Right lobe of liver (tissue), 6 donors: ENCODE measurements at regions not wholly inside any gene's neighbourhood (a gene's known extent, or its start where the extent isn't known, plus 50 kb on each side); places are given as distances from the start of the nearest gene placed in this dataset.
A peak's percentile ranks its signal among the peaks of the same experiment; 100 is the strongest.

ENCODE experiments used
- ATAC-seq, 4 donors: fragments of 200-7000 bp; cut with Tn5 transposase; one replicate each; pipeline ENCODE4 v1.9.1; 2020; ENCODE audit warnings: mild to moderate bottlenecking in 4 of 4, moderate library complexity in 4 of 4
- DNase-seq, 3 donors: peaks; one replicate each; pipeline ENCODE4 v3.0.0-alpha.2; 2020
- H3K27ac ChIP-seq, 3 donors: fragments of 200-600 bp; one replicate each; pipeline ENCODE4 v1.8.0; 2022
- H3K27me3 ChIP-seq, 2 donors: fragments of 200-600 bp; one replicate each; pipeline ENCODE4 v1.8.0; 2022
- H3K36me3 ChIP-seq, 4 donors: fragments of 200-600 bp; sonication (generic) in 1 of 4; one replicate each; pipeline versions ENCODE4 v1.5.1 to v1.8.0; 2017 to 2022; ENCODE audit warnings: control low read depth in 1 of 4
- H3K4me1 ChIP-seq, 4 donors: fragments of 200-600 bp; sonication (generic) in 1 of 4; one replicate each; pipeline versions ENCODE4 v1.5.1 to v1.8.0; 2017 to 2022; ENCODE audit warnings: control low read depth in 1 of 4
- H3K4me3 ChIP-seq, 3 donors: fragments of 200-600 bp; one replicate each; pipeline ENCODE4 v1.8.0; 2022
- H3K9me3 ChIP-seq, 4 donors: fragments of 200-600 bp; sonication (generic) in 1 of 4; one replicate each; pipeline versions ENCODE4 v1.5.1 to v1.8.0; 2017 to 2022; ENCODE audit warnings: control low read depth in 1 of 4
- CTCF ChIP-seq, 4 donors: fragments of 200-600 bp in 3 of 4; fragments of 450-650 bp in 1 of 4; IDR thresholded peaks; one replicate each; pipeline versions ENCODE4 v1.5.1 to v1.8.0; 2016 to 2022; ENCODE audit warnings: antibody characterized with exemption in 4 of 4, mild to moderate bottlenecking in 2 of 4
- POLR2A ChIP-seq: fragments of 450-650 bp; IDR thresholded peaks from one replicate; pipeline ENCODE4 v1.6.1; 2017; ENCODE audit warnings: antibody characterized with exemption, mild to moderate bottlenecking
- whole genome bisulfite sequencing: methylation state at CpG from one replicate; pipeline ENCODE4 v1.1.6; 2018; ENCODE audit warnings: low coverage, low lambda C conversion rate; ENCODE audit not compliant: insufficient coverage; ENCODE audit errors: missing lambda C conversion rate; 5-methylcytosine and 5-hydroxymethylcytosine counted together
- intact Hi-C, 2 donors: fragments of 100-400 bp; cut with DNase I; formaldehyde crosslinking; loops; one replicate each; pipeline versions ENCODE4 v1.11.2 to v1.14.1; 2022
- donor health status: DM: no; HTN: yes; CAD: no.
- donor health status: DM: no; HTN: no; CAD: no.
- donor health status: DM: no; HTN: no; CAD: no.
- donor health status: DM: no; HTN: yes; CAD: no.
- donor health status: DM: no; HTN: yes; CAD: no.

GRCh38 chr5:125214080-125214479 is 467.6 kb upstream of the ZNF608 start:
- DNase-seq: no peak
- no peak for ATAC-seq
- no peak for TF ChIP-seq CTCF (IDR thresholded peaks at IDR 0.05)
- H3K36me3 ChIP-seq: no peaks in the 10 kb centered on the region
- H3K4me3 ChIP-seq: no peak overlapping the region
- intact Hi-C loops: no loop called here
- no peaks in the 10 kb centered on the region for H3K9me3 ChIP-seq
- 63% methylated on average over 3 of the region's 3 CpGs for WGBS
- no peak overlapping the region for H3K27ac ChIP-seq
- H3K4me1 ChIP-seq: peaks cover 0 to 4% (median 0%) of the 10 kb centered on the region in 4 donors
- no peaks in the 10 kb centered on the region for H3K27me3 ChIP-seq

- Histone ChIP-seq H3K27me3 (no peaks in the 10 kb centered on the region), H3K4me1 (no peaks in the 10 kb centered on the region), H3K27ac (no peak overlapping the region), H3K9me3 (no peaks in the 10 kb centered on the region), H3K36me3 (no peaks in the 10 kb centered on the region), H3K4me3 (no peak overlapping the region)
- no peak for DNase-seq
- intact Hi-C loops: no loop called here
- WGBS: 88% methylated on average over 1 of the region's 1 CpG
- TF ChIP-seq CTCF (IDR thresholded peaks at IDR 0.05): no peak
- TF ChIP-seq POLR2A: no peak
- no peak for ATAC-seq
Measured at GRCh38 chr5:125215593-125215992, 469.2 kb upstream of the ZNF608 start.

- no peak overlapping the region for H3K27ac ChIP-seq
- no peaks in the 10 kb centered on the region for H3K27me3 ChIP-seq
- no peaks in the 10 kb centered on the region for H3K36me3 ChIP-seq
- H3K9me3 ChIP-seq: no peaks in the 10 kb centered on the region
- intact Hi-C loops: no loop called here
- no peak overlapping the region for H3K4me3 ChIP-seq
- peaks cover 0 to 8% (median 3%) of the 10 kb centered on the region in 4 donors for H3K4me1 ChIP-seq
- TF ChIP-seq CTCF (IDR thresholded peaks at IDR 0.05): no peak
- TF ChIP-seq POLR2A: no peak
- ATAC-seq (no peak), DNase-seq (no peak)
Measured at GRCh38 chr5:125219710-125220109, 473.3 kb upstream of the ZNF608 start.

GRCh38 chr5:125220284-125220683 is 473.8 kb upstream of the ZNF608 start:
- DNase-seq (no peak), ATAC-seq (no peak)
- no peak overlapping the region for H3K27ac ChIP-seq
- TF ChIP-seq POLR2A (no peak), CTCF (IDR thresholded peaks at IDR 0.05) (no peak)
- peaks cover 0 to 8% (median 3%) of the 10 kb centered on the region in 4 donors for H3K4me1 ChIP-seq
- no peaks in the 10 kb centered on the region for H3K9me3 ChIP-seq
- WGBS: 75% methylated on average over 1 of the region's 1 CpG
- H3K27me3 ChIP-seq: no peaks in the 10 kb centered on the region
- H3K4me3 ChIP-seq: no peak overlapping the region
- no peaks in the 10 kb centered on the region for H3K36me3 ChIP-seq
- intact Hi-C loops: no loop called here

GRCh38 chr5:125222597-125223240 is 476.3 kb upstream of the ZNF608 start:
- Histone ChIP-seq H3K4me3 (no peak overlapping the region), H3K36me3 (no peaks in the 10 kb centered on the region), H3K27me3 (no peaks in the 10 kb centered on the region), H3K27ac (no peak overlapping the region), H3K4me1 (peaks cover 0 to 8% (median 3%) of the 10 kb centered on the region in 4 donors), H3K9me3 (no peaks in the 10 kb centered on the region)
- TF ChIP-seq POLR2A (no peak), CTCF (IDR thresholded peaks at IDR 0.05) (no peak)
- ATAC-seq (peak; percentile 73 to 97 (median 91)), DNase-seq (peak in 2 of 3 donors; percentile 30 to 50)
- WGBS: 51% methylated on average over 5 of the region's 7 CpGs
- intact Hi-C loops: no loop called here
